Mucosa of stomach (tissue), 1 donor: ENCODE measurements at regions not wholly inside any gene's neighbourhood (a gene's known extent, or its start where the extent isn't known, plus 50 kb on each side); places are given as distances from the start of the nearest gene placed in this dataset.
"Not testable (repeated sequence)": the region's sequence is repeated elsewhere in the genome, so short reads cannot be mapped to it uniquely, and the experiment has no call there.

ENCODE experiments used
- H3K27me3 ChIP-seq: one replicate; pipeline ENCODE4 v1.7.0; 2013; ENCODE audit warnings: mild to moderate bottlenecking, low read length; ENCODE audit not compliant: control insufficient read depth, insufficient read depth
- H3K36me3 ChIP-seq: one replicate; pipeline ENCODE4 v1.7.0; 2013; ENCODE audit warnings: low read length; ENCODE audit not compliant: control insufficient read depth, insufficient read depth
- H3K4me1 ChIP-seq: one replicate; pipeline ENCODE4 v1.7.0; 2013; ENCODE audit warnings: mild to moderate bottlenecking, low read length; ENCODE audit not compliant: control insufficient read depth, insufficient read depth
- H3K4me3 ChIP-seq: one replicate; pipeline ENCODE4 v1.7.0; 2013; ENCODE audit warnings: low read length
- H3K9ac ChIP-seq: one replicate; pipeline ENCODE4 v1.7.0; 2013; ENCODE audit warnings: mild to moderate bottlenecking, low read length, moderate library complexity
- H3K9me3 ChIP-seq: one replicate; pipeline ENCODE4 v1.7.0; 2013; ENCODE audit warnings: mild to moderate bottlenecking, low read length, moderate library complexity; ENCODE audit not compliant: control insufficient read depth
- donor health status: Pancreatic carcinoma.

DNA sequence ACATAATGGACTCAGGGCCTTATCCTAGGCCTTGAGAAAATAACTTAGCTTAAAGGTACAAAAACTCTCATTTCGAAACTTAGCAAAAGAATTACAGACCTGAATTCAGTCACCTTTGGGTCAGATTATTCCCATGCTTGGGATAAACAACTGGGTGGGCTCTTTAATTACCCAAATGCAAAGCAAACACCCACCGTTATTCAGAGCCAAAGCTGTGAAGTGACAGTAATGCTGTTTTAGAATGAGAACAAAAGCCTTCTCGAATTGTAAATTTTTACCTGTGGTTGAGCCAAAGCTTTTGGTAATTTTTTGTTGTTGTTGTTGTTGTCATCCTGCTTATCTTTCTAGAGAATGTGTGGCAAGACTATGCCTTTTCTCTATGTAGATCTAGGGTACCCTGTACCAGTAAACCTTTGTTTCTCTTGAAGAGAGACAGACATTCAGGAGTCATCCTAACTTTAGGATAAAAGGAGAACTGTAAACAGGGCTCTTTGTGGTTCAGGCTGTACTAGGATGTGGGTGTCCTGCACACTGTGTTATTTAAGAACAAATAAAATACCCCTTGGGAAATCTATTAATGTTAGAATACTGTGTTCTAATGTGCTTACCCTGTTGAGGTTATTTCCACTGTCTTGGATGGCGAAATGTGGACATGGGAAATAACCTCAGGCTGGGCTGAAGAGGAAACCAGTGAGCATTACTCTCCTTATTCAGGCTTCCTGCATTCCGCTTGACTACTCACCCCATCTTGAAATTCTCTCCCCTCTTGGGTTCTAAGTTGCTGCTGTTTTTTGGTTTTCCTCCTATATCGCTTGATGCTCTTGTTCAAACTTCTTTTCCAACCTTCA is 480.7 kb downstream of the CD83 start:
- H3K9ac ChIP-seq, result no peak overlapping the region
- H3K27me3 ChIP-seq, result no peaks in the 10 kb centered on the region
- no peaks in the 10 kb centered on the region for H3K36me3 ChIP-seq
- no peak overlapping the region for H3K4me3 ChIP-seq
- H3K9me3 ChIP-seq, result no peaks in the 10 kb centered on the region
- H3K4me1 ChIP-seq, result peaks cover 6% of the 10 kb centered on the region

DNA sequence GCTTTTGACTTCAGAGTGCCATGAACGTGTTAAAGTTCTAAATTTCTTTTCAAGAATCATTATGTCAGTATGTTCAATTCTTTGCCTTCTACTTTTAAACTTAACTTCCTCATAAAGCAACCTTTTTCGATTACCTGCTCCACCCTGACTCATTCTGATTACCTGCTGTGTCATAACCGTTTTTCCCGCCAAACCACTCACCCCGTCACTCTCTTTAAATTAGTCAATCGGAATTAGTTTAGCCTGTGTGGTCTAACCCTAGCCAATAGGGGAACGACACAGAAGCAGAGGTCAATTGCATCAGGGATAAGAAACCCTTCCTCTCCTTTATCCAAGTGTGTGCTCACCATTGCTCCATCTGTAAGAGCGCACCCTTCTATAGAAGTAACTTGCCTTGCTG is 482.7 kb downstream of the CD83 start:
- H3K36me3 ChIP-seq, H3K4me3 ChIP-seq, H3K9ac ChIP-seq: not testable (repeated sequence)

GRCh38 chr6:14601490-14601889 is 483.9 kb downstream of the CD83 start:
- H3K9me3 ChIP-seq, result no peaks in the 10 kb centered on the region
- H3K36me3 ChIP-seq, result no peaks in the 10 kb centered on the region
- H3K4me3 ChIP-seq, result no peak overlapping the region
- H3K27me3 ChIP-seq, result no peaks in the 10 kb centered on the region
- peaks cover 6% of the 10 kb centered on the region for H3K4me1 ChIP-seq
- no peak overlapping the region for H3K9ac ChIP-seq

More for the DNA sequence above, 482.7 kb downstream of the CD83 start:
- not testable (repeated sequence) for H3K9me3 ChIP-seq, H3K27me3 ChIP-seq, H3K4me1 ChIP-seq

GRCh38 chr6:14606353-14606752 is 488.8 kb downstream of the CD83 start:
- H3K36me3 ChIP-seq, result no peaks in the 10 kb centered on the region
- no peaks in the 10 kb centered on the region for H3K27me3 ChIP-seq
- peaks cover 6% of the 10 kb centered on the region for H3K4me1 ChIP-seq
- no peaks in the 10 kb centered on the region for H3K9me3 ChIP-seq
- no peak overlapping the region for H3K9ac ChIP-seq
- H3K4me3 ChIP-seq, result no peak overlapping the region

DNA sequence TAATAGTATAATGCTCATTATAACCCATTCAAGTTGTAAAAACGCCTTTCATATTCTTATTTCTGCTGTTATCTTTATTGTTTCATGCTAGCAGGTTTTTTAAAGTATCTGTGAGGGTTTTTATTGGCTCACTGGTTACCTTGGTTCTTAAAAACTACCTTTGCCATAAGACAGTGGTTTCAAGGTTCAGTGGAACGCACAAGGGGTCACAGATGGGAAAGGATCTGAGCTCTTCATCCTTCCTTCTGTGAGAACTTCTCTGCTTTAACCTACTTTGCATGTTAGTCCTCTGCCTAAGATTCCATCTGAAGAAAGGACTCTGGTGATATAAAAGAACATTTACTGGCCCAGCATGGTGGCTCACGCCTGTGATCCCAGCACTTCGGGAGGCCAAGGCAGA is 492.6 kb downstream of the CD83 start:
- Histone ChIP-seq H3K4me1 (no peaks in the 10 kb centered on the region), H3K36me3 (no peaks in the 10 kb centered on the region), H3K9me3 (no peaks in the 10 kb centered on the region), H3K4me3 (no peak overlapping the region), H3K27me3 (no peaks in the 10 kb centered on the region), H3K9ac (no peak overlapping the region)

- Histone ChIP-seq H3K36me3 (no peaks in the 10 kb centered on the region), H3K9ac (no peak overlapping the region), H3K27me3 (no peaks in the 10 kb centered on the region), H3K4me3 (no peak overlapping the region), H3K4me1 (no peaks in the 10 kb centered on the region), H3K9me3 (no peaks in the 10 kb centered on the region)
These were observed 494.7 kb downstream of the CD83 start for GRCh38 chr6:14612016-14612980.

- Histone ChIP-seq H3K4me1 (no peaks in the 10 kb centered on the region), H3K9me3 (no peaks in the 10 kb centered on the region), H3K9ac (no peak overlapping the region), H3K4me3 (no peak overlapping the region), H3K27me3 (no peaks in the 10 kb centered on the region), H3K36me3 (no peaks in the 10 kb centered on the region)
These were observed 497.1 kb downstream of the CD83 start for GRCh38 chr6:14614631-14615030.

- no peaks in the 10 kb centered on the region for H3K27me3 ChIP-seq
These were observed 499.1 kb downstream of the CD83 start for GRCh38 chr6:14616656-14617055.

GRCh38 chr6:14618759-14619418 is 501.3 kb downstream of the CD83 start:
- Histone ChIP-seq H3K9ac (no peak overlapping the region), H3K4me3 (no peak overlapping the region), H3K27me3 (no peaks in the 10 kb centered on the region), H3K9me3 (no peaks in the 10 kb centered on the region), H3K36me3 (no peaks in the 10 kb centered on the region), H3K4me1 (peaks cover 18% of the 10 kb centered on the region)

More at GRCh38 chr6:14616656-14617055, 499.1 kb downstream of the CD83 start:
- Histone ChIP-seq H3K36me3 (no peaks in the 10 kb centered on the region), H3K4me3 (no peak overlapping the region), H3K9me3 (no peaks in the 10 kb centered on the region), H3K9ac (no peak overlapping the region), H3K4me1 (peaks cover 6% of the 10 kb centered on the region)

- no peak overlapping the region for H3K4me3 ChIP-seq
- H3K4me1 ChIP-seq, result peaks cover 18% of the 10 kb centered on the region
- H3K27me3 ChIP-seq, result no peaks in the 10 kb centered on the region
- no peaks in the 10 kb centered on the region for H3K9me3 ChIP-seq
- no peaks in the 10 kb centered on the region for H3K36me3 ChIP-seq
- H3K9ac ChIP-seq, result no peak overlapping the region
These were observed 501.8 kb downstream of the CD83 start for GRCh38 chr6:14619419-14619781.

- Histone ChIP-seq H3K9ac (no peak overlapping the region), H3K4me1 (peaks cover 18% of the 10 kb centered on the region), H3K36me3 (no peaks in the 10 kb centered on the region), H3K4me3 (no peak overlapping the region), H3K27me3 (no peaks in the 10 kb centered on the region), H3K9me3 (no peaks in the 10 kb centered on the region)
These were observed 502.9 kb downstream of the CD83 start for GRCh38 chr6:14620522-14620921.

DNA sequence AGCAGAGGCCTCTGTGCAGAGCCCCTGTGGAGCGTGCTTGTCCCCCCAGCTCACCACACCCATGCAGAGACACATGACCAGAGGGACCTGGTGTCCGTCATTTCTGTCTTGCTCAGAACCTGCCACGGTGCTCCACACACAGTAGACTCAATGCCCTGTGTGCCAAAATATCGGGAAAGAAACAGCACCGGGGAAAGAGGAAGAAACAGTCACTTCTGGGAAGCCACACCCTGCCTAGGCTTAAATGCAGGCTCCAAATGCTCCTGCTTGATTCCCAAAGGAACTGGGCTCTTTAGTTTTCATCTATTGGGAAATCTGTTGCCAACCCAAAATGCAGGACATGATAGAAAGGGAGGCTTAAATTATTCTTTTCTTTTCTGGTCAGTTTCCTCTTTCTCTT is 503.9 kb downstream of the CD83 start:
- H3K4me1 ChIP-seq, result peaks cover 18% of the 10 kb centered on the region
- no peaks in the 10 kb centered on the region for H3K36me3 ChIP-seq
- no peaks in the 10 kb centered on the region for H3K27me3 ChIP-seq
- no peak overlapping the region for H3K4me3 ChIP-seq
- H3K9me3 ChIP-seq, result no peaks in the 10 kb centered on the region
- H3K9ac ChIP-seq, result no peak overlapping the region
